RWPE1 (cell line): ENCODE measurements at regions not wholly inside any gene's neighbourhood (a gene's known extent, or its start where the extent isn't known, plus 50 kb on each side); places are given as distances from the start of the nearest gene placed in this dataset.

Experiments used
- CTCF ChIA-PET: fragments of 350-600 bp; sonication (Branson Sonifier 250); formaldehyde crosslinking; extraction: SDS; loops from one replicate; lab custom pipeline; 2021; lab: Yijun Ruan, JAX
- POLR2A ChIA-PET: fragments of 400-600 bp; formaldehyde crosslinking; extraction: SDS; loops from one replicate; lab custom pipeline; 2020; ENCODE audit warnings: antibody characterized with exemption; ENCODE audit not compliant: low non-redundant PET; lab: Yijun Ruan, JAX
- DNase-seq: peaks from one replicate; pipeline ENCODE4 v3.0.0; 2012; ENCODE audit warnings: low spot score
- H3K27ac ChIP-seq: fragments of 450-650 bp; 2 replicates; pipeline ENCODE4 v1.5.1; 2017
- TF ChIP-seq, protein P1 (sequence below): fragments of 450-650 bp; conservative IDR thresholded peaks from 2 replicates; pipeline ENCODE4 v1.5.1; 2017; ENCODE audit warnings: low read depth, mild to moderate bottlenecking

- POLR2A ChIA-PET, result no interaction called here
- CTCF ChIA-PET, result interaction anchor here (0.6 to 1.0 kb wide), 2 partner anchors 172 to 258 kb away, joined by 3 to 7 read pairs; no protein-coding TSS in a partner anchor
- peak; percentile 38 for DNase-seq
Measured at GRCh38 chr20:56808117-56808725, 179.1 kb downstream of the TFAP2C start.

DNA sequence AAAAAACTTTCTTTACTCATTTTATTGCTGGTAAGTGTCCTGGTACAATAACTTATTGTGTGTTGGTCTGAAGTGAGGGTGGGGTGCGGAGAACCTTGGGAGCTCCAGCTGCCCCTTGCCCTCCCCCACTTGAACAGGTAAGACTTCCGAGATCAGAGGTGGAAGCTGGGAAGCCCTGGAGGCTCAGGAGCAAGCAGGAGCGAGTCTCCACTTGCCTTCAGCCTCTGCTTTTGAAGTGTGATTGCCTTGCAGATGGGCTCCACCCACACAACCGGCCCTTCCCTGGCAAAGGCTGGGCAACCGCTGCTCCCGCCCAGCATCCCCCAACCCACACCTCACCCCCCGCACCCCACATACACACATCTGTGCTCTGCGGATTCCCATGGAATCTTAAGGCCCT lies 179.6 kb downstream of the TFAP2C start:
- CTCF ChIA-PET, result interaction anchor here (0.6 to 1.1 kb wide), 3 partner anchors 136 to 258 kb away, joined by 3 to 7 read pairs (median 3); no protein-coding TSS in a partner anchor
- DNase-seq, result peak; percentile 93
- TF ChIP-seq, protein P1, sequence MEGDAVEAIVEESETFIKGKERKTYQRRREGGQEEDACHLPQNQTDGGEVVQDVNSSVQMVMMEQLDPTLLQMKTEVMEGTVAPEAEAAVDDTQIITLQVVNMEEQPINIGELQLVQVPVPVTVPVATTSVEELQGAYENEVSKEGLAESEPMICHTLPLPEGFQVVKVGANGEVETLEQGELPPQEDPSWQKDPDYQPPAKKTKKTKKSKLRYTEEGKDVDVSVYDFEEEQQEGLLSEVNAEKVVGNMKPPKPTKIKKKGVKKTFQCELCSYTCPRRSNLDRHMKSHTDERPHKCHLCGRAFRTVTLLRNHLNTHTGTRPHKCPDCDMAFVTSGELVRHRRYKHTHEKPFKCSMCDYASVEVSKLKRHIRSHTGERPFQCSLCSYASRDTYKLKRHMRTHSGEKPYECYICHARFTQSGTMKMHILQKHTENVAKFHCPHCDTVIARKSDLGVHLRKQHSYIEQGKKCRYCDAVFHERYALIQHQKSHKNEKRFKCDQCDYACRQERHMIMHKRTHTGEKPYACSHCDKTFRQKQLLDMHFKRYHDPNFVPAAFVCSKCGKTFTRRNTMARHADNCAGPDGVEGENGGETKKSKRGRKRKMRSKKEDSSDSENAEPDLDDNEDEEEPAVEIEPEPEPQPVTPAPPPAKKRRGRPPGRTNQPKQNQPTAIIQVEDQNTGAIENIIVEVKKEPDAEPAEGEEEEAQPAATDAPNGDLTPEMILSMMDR, result no peak
- peak overlapping the region; percentile 61 for H3K27ac ChIP-seq
- POLR2A ChIA-PET, result no interaction called here

More at GRCh38 chr20:56808117-56808725, 179.1 kb downstream of the TFAP2C start:
- peak overlapping the region; percentile 61 for H3K27ac ChIP-seq
- TF ChIP-seq, protein P1, result no peak

DNA sequence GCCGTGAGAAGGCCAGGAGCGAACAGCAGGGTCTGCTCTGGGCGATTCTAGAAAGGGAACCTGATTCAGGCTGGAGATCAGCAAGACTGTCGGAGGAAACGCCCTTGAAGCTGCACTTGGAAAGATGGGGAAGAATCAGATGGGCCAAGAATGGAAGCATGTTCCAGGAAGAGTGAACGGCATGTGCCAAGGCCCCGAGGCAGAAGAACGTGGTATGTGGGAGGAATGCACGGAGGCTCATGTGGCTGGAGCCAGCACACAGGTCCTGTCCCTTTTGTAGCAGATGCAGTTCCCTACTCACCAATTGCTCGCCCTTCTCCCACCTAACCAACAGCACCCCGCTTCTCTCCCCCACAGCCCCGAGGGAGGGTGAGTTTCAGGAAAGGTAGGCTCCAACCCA lies 180.6 kb downstream of the TFAP2C start:
- no peak for DNase-seq
- TF ChIP-seq, protein P1, result no peak
- ChIA-PET CTCF (interaction anchor here (0.6 to 1.1 kb wide), 2 partner anchors 135 to 189 kb away, joined by 3 read pairs; no protein-coding TSS in a partner anchor), POLR2A (no interaction called here)
- peak overlapping the region; percentile 61; the same call in 1 of the 2 replicates for H3K27ac ChIP-seq

DNA sequence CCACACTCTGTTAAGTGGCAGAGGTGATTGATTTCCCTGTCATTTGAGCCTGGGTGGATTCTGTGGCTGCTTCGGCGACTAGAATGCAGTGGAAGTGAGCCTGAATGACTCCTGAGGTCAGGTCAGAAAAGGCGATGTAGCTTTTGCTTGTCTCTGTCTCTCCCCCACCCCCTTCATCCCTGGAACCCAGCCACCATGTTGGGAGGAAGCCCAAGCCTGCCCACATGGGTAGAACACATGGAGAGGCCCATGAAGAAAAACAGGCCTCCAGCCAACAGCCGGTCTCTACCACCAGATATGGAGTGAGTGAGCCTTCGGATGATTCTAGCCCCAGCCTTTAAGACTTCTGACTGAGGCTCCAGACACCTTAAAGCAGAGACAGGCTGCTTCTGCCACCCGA lies 181.0 kb downstream of the TFAP2C start:
- ChIA-PET CTCF (interaction anchor here (0.6 kb wide), 1 partner anchor 190 kb away, joined by 3 read pairs; no protein-coding TSS in a partner anchor), POLR2A (no interaction called here)
- TF ChIP-seq, protein P1, result no peak
- no peak overlapping the region for H3K27ac ChIP-seq
- no peak for DNase-seq

- ChIA-PET POLR2A (no interaction called here), CTCF (no interaction called here)
- TF ChIP-seq, protein P1, result no peak
- DNase-seq, result no peak
- no peak overlapping the region for H3K27ac ChIP-seq
Measured at GRCh38 chr20:56815796-56816195, 186.7 kb downstream of the TFAP2C start.

DNA sequence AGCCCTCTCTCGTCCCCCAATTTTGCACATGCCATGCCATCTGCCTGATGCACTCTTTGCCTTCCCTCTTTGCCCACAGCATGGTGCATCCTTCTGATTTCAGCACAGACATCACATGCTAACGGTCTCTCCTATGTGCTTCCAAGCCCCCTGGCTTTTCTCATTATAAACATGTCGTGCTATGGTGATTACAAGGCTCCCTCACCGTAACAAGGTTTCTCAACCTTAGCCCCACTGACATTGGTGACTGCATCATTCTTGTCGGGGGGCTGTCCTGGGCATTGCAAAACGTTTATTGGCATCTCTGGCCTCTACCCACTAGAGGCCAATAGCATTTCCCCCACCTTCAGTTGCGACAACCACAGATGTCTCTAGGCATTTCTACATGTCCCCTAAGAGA lies 187.2 kb downstream of the TFAP2C start:
- POLR2A ChIA-PET, result no interaction called here
- CTCF ChIA-PET, result no interaction called here
- TF ChIP-seq, protein P1, result no peak

More for the DNA sequence above, 187.2 kb downstream of the TFAP2C start:
- no peak overlapping the region for H3K27ac ChIP-seq
- DNase-seq, result no peak
